Tongue (tissue), 1 donor: ENCODE measurements at regions not wholly inside any gene's neighbourhood (a gene's known extent, or its start where the extent isn't known, plus 50 kb on each side); places are given as distances from the start of the nearest gene placed in this dataset.
A peak's percentile ranks its signal among the peaks of the same experiment; 100 is the strongest.

Experiments
- DNase-seq: peaks from one replicate; pipeline ENCODE4 v3.0.0-alpha.2; 2015

- no peak for DNase-seq
Measured at GRCh38 chr12:78406828-78407227, 457.7 kb upstream of the SYT1 start.

- DNase-seq: no peak
Measured at GRCh38 chr12:78407722-78408121, 456.9 kb upstream of the SYT1 start.

- no peak for DNase-seq
Measured at GRCh38 chr12:78414071-78414470, 450.5 kb upstream of the SYT1 start.

- DNase-seq: no peak
Measured at GRCh38 chr12:78418919-78419318, 445.7 kb upstream of the SYT1 start.

- DNase-seq: no peak
Measured at GRCh38 chr12:78419513-78419912, 445.1 kb upstream of the SYT1 start.

- DNase-seq: no peak
Measured at GRCh38 chr12:78420991-78421390, 443.6 kb upstream of the SYT1 start.

GRCh38 chr12:78430551-78430950 is 434.0 kb upstream of the SYT1 start:
- no peak for DNase-seq

- no peak for DNase-seq
Measured at GRCh38 chr12:78431931-78432330, 432.6 kb upstream of the SYT1 start.

- no peak for DNase-seq
Measured at GRCh38 chr12:78439666-78440065, 424.9 kb upstream of the SYT1 start.

GRCh38 chr12:78441737-78442453 is 422.7 kb upstream of the SYT1 start:
- DNase-seq: no peak

GRCh38 chr12:78442454-78442801 is 422.1 kb upstream of the SYT1 start:
- DNase-seq: no peak

- no peak for DNase-seq
Measured at GRCh38 chr12:78446555-78446954, 418.0 kb upstream of the SYT1 start.

GRCh38 chr12:78447373-78447772 is 417.2 kb upstream of the SYT1 start:
- DNase-seq: no peak

GRCh38 chr12:78448692-78449091 is 415.9 kb upstream of the SYT1 start:
- no peak for DNase-seq

- no peak for DNase-seq
Measured at GRCh38 chr12:78455991-78456390, 408.6 kb upstream of the SYT1 start.

- DNase-seq: no peak
Measured at GRCh38 chr12:78457938-78458337, 406.6 kb upstream of the SYT1 start.

- DNase-seq: peak; percentile 26
Measured at GRCh38 chr12:78470354-78471195, 394.0 kb upstream of the SYT1 start.

- peak; percentile 10 for DNase-seq
Measured at GRCh38 chr12:78473136-78473535, 391.4 kb upstream of the SYT1 start.

GRCh38 chr12:78473561-78473960 is 391.0 kb upstream of the SYT1 start:
- DNase-seq: no peak

GRCh38 chr12:78483767-78484315 is 380.7 kb upstream of the SYT1 start:
- DNase-seq: no peak

- no peak for DNase-seq
Measured at GRCh38 chr12:78489990-78490389, 374.6 kb upstream of the SYT1 start.

GRCh38 chr12:78490861-78491260 is 373.7 kb upstream of the SYT1 start:
- no peak for DNase-seq

- DNase-seq: no peak
Measured at GRCh38 chr12:78494911-78495310, 369.7 kb upstream of the SYT1 start.

GRCh38 chr12:78501825-78502224 is 362.7 kb upstream of the SYT1 start:
- DNase-seq: no peak
